ENCODE measurements at regions not wholly inside any gene's neighbourhood (a gene's known extent, or its start where the extent isn't known, plus 50 kb on each side); places are given as distances from the start of the nearest gene placed in this dataset.

GRCh38 chr9:88890546-88890945 lies 100.7 kb upstream of the S1PR3 start:
- no peak for TF ChIP-seq EZH2phosphoT487 (IDR thresholded peaks at IDR 0.05; ENCODE audit: borderline replicate concordance, low read depth, low read length)
- no peak for TF ChIP-seq CTCF (conservative IDR thresholded peaks at IDR 0.05; ENCODE audit: low read length)
- H3K36me3 ChIP-seq (ENCODE audit: insufficient read depth, low read length) = no peaks in the 10 kb centered on the region
- ChIA-PET CTCF (ENCODE audit: unreplicated experiment) (no interaction called here), POLR2A (interaction anchor here (1.2 kb wide), 1 partner anchor 34 kb away, joined by 3 read pairs; no protein-coding TSS in a partner anchor)
- H4K20me1 ChIP-seq (ENCODE audit: insufficient read depth, low read length) = no peaks in the 10 kb centered on the region
- no peak overlapping the region for H3K27ac ChIP-seq (ENCODE audit: low read depth, low read length, poor library complexity, severe bottlenecking)
- H2AFZ ChIP-seq (ENCODE audit: low read length) = no peak overlapping the region
- H3K4me2 ChIP-seq (ENCODE audit: low read length) = no peak overlapping the region
- BruUV-seq (replicated peaks) = no TSS peak
- H3K9me2 ChIP-seq (ENCODE audit: insufficient read depth, low read length) = no peaks in the 10 kb centered on the region
- intact Hi-C loops (cut with micrococcal nuclease; ENCODE audit: unreplicated experiment) = no loop called here
- H3K4me3 ChIP-seq (ENCODE audit: low read depth, low read length, poor library complexity, severe bottlenecking) = no peak overlapping the region
- H3K4me1 ChIP-seq (ENCODE audit: insufficient read depth, low read length, poor library complexity, severe bottlenecking) = peaks cover 15% of the 10 kb centered on the region
- no peaks in the 10 kb centered on the region; the same call in 1 of the 2 replicates for H3K9me3 ChIP-seq (ENCODE audit: low read length)
- no peak for DNase-seq (ENCODE audit: low spot score)
- H3K79me2 ChIP-seq (ENCODE audit: insufficient read depth, low read depth, low read length) = no peaks in the 10 kb centered on the region

- no peaks in the 10 kb centered on the region for H4K20me1 ChIP-seq (ENCODE audit: insufficient read depth, low read length)
- H3K4me1 ChIP-seq (ENCODE audit: insufficient read depth, low read length, poor library complexity, severe bottlenecking) = peaks cover 15% of the 10 kb centered on the region
- no peak overlapping the region for H3K4me2 ChIP-seq (ENCODE audit: low read length)
- DNase-seq (ENCODE audit: low spot score) = no peak
- intact Hi-C loops (cut with micrococcal nuclease; ENCODE audit: unreplicated experiment) = no loop called here
- no peak overlapping the region for H2AFZ ChIP-seq (ENCODE audit: low read length)
- POLR2A ChIA-PET = no interaction called here
- H3K4me3 ChIP-seq (ENCODE audit: low read depth, low read length, poor library complexity, severe bottlenecking) = no peak overlapping the region
- no TSS peak for BruUV-seq (replicated peaks)
- H3K79me2 ChIP-seq (ENCODE audit: insufficient read depth, low read depth, low read length) = no peaks in the 10 kb centered on the region
- no peaks in the 10 kb centered on the region for H3K9me2 ChIP-seq (ENCODE audit: insufficient read depth, low read length)
- H3K9me3 ChIP-seq (ENCODE audit: low read length) = no peaks in the 10 kb centered on the region; the same call in 1 of the 2 replicates
- no peaks in the 10 kb centered on the region for H3K36me3 ChIP-seq (ENCODE audit: insufficient read depth, low read length)
- no peak overlapping the region for H3K27ac ChIP-seq (ENCODE audit: low read depth, low read length, poor library complexity, severe bottlenecking)
- TF ChIP-seq CTCF (conservative IDR thresholded peaks at IDR 0.05; ENCODE audit: low read length) (no peak), EZH2phosphoT487 (IDR thresholded peaks at IDR 0.05; ENCODE audit: borderline replicate concordance, low read depth, low read length) (no peak)
- CTCF ChIA-PET (ENCODE audit: unreplicated experiment) = no interaction called here
These were observed 100.2 kb upstream of the S1PR3 start for GRCh38 chr9:88891040-88891439.

GRCh38 chr9:88892724-88893123 lies 98.5 kb upstream of the S1PR3 start:
- no peaks in the 10 kb centered on the region for H3K79me2 ChIP-seq (ENCODE audit: insufficient read depth, low read depth, low read length)
- CTCF ChIA-PET (ENCODE audit: unreplicated experiment) = no interaction called here
- no peak for TF ChIP-seq CTCF (conservative IDR thresholded peaks at IDR 0.05; ENCODE audit: low read length)
- TF ChIP-seq EZH2phosphoT487 (IDR thresholded peaks at IDR 0.05; ENCODE audit: borderline replicate concordance, low read depth, low read length) = no peak
- H2AFZ ChIP-seq (ENCODE audit: low read length) = no peak overlapping the region
- H3K4me1 ChIP-seq (ENCODE audit: insufficient read depth, low read length, poor library complexity, severe bottlenecking) = peaks cover 15% of the 10 kb centered on the region
- POLR2A ChIA-PET = no interaction called here
- H3K27ac ChIP-seq (ENCODE audit: low read depth, low read length, poor library complexity, severe bottlenecking) = no peak overlapping the region
- no peaks in the 10 kb centered on the region for H4K20me1 ChIP-seq (ENCODE audit: insufficient read depth, low read length)
- no peak for DNase-seq (ENCODE audit: low spot score)
- no peaks in the 10 kb centered on the region for H3K36me3 ChIP-seq (ENCODE audit: insufficient read depth, low read length)
- no peak overlapping the region for H3K4me3 ChIP-seq (ENCODE audit: low read depth, low read length, poor library complexity, severe bottlenecking)
- H3K9me2 ChIP-seq (ENCODE audit: insufficient read depth, low read length) = no peaks in the 10 kb centered on the region
- BruUV-seq (replicated peaks) = no TSS peak
- H3K9me3 ChIP-seq (ENCODE audit: low read length) = no peaks in the 10 kb centered on the region
- H3K4me2 ChIP-seq (ENCODE audit: low read length) = no peak overlapping the region
- intact Hi-C loops (cut with micrococcal nuclease; ENCODE audit: unreplicated experiment) = no loop called here

Measured in OCI-LY7 (cell line).